Glomerular endothelial cell (primary cell): ENCODE measurements at regions not wholly inside any gene's neighbourhood (a gene's known extent, or its start where the extent isn't known, plus 50 kb on each side); places are given as distances from the start of the nearest gene placed in this dataset.
"Not testable (repeated sequence)": the region's sequence is repeated elsewhere in the genome, so short reads cannot be mapped to it uniquely, and the experiment has no call there.

ENCODE experiments used
- DNase-seq: peaks from one replicate; pipeline ENCODE4 v3.0.0-alpha.2; 2011; ENCODE audit warnings: low read depth, low spot score; ENCODE audit errors: extremely low read depth

- DNase-seq: no peak
These were observed 286.5 kb upstream of the MGAT5 start for GRCh38 chr2:133967326-133967725.

DNA sequence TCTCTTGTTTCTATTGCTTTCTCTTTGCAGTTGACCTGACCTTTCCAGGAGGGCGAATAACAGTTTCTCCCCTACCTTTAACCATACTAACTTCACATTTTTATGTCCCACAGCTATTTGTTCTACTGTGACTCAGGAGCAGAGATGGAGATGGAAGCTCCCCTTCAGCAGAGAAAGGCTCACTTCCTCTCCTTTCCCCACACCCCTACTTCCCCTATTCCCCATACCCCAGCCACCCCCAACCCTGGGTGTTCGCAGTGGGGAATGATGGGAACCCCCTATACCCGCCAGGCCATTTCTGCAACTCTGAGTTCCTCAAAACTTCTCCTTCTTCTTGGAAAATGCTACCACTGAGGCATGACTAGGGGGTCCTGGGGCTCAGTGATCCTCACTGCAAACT, 285.4 kb upstream of the MGAT5 start:
- DNase-seq: no peak

- DNase-seq: no peak
These were observed 283.2 kb upstream of the MGAT5 start for GRCh38 chr2:133970641-133971040.

DNA sequence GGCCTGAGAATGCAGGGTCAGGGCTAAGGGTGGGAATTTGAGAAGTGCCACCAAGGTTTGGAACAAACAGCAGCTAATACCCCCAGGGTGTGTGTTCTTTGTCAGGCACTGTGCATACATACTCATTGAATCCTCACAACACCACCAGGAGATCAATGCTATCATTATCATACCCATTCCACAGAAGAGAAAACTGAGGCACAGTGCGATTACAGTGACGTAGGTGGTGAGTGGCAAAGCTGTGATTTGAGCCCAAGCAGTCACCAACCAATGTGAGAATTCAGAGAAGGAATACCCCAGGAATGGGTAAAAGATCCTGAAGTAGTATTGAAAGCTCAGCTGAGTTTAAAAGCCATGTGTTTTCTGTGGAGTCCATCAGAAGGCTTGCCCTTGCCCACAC, 281.6 kb upstream of the MGAT5 start:
- DNase-seq: no peak

- no peak for DNase-seq
These were observed 281.1 kb upstream of the MGAT5 start for GRCh38 chr2:133972786-133973185.

GRCh38 chr2:133974353-133974752, 279.5 kb upstream of the MGAT5 start:
- DNase-seq: no peak

DNA sequence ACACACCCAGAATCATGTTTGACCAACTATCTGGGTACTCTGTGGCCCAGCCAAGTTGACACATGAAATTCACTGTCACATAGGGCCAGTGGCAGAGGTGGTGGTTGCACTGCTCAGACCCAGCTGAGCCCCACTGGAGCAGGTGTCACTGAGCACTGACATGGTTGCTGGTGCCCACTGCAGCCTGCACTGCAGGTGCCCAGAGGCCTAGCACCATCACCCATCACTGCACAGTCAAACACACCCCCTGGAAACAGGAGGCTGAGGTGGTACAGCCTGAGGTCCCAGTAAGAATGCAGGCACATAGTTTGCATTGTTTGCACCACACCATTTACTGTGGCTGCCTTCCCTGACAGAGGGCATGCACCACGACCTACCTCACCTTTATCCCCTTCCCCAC, 278.7 kb upstream of the MGAT5 start:
- DNase-seq: no peak

DNA sequence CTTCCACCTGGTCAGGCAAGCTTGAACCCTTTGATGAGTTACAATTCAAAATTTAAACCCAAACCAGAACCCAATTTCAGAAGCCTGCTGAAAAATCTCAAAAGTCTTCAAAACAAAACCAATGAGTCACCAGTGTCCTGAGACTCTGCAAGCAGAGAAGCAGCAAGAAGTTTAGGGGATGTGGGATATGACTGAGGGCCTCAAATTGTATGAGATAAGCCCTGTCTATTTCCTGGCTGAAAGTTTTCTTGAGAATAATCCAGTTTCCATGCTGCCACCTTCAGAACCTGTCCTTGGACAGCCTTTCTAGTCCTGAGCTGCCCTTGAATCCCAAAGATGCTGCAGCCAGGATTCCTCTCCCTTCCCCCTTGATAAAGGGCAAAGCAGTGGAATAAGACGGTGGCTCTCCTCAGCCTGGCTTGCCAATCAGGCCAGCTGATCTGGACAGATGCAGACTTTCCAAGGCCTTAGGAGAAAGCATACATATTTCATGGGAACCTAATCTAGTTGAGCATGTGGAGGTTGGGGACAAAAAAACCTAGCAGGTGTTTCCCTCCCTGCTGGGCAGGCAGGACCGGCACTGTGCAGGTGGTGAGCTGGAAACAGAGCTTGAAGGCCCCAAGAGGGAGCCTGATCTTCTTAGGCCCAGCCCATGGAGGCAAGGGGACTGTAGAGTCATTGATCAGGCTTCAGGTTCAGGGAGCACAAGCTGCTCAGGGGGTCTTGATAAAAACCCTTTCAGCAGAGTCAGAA, 278.0 kb upstream of the MGAT5 start:
- DNase-seq: no peak

- DNase-seq: no peak
These were observed 277.2 kb upstream of the MGAT5 start for GRCh38 chr2:133976659-133977058.

DNA sequence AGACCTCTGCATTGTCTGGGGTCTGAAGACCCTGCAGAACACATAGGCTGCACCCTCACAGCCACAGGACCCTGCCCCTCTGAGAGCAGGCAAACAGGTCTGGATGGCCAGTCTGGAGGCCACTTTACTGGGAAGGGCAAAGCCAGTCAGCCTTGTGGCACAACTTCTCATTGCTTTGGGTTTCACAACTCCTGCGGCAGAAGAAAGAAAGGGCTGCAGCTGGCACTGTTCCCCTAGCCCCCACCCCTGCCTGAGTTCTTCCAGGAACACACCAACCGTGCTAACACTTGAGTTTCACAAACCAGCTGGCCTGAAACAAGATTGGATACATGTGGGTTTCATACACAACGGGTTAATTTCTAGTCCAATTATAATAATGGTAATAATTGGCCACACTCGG, 276.5 kb upstream of the MGAT5 start:
- no peak for DNase-seq

- DNase-seq: no peak
These were observed 271.6 kb upstream of the MGAT5 start for GRCh38 chr2:133982256-133982655.

GRCh38 chr2:133985563-133985962, 268.3 kb upstream of the MGAT5 start:
- DNase-seq: no peak

DNA sequence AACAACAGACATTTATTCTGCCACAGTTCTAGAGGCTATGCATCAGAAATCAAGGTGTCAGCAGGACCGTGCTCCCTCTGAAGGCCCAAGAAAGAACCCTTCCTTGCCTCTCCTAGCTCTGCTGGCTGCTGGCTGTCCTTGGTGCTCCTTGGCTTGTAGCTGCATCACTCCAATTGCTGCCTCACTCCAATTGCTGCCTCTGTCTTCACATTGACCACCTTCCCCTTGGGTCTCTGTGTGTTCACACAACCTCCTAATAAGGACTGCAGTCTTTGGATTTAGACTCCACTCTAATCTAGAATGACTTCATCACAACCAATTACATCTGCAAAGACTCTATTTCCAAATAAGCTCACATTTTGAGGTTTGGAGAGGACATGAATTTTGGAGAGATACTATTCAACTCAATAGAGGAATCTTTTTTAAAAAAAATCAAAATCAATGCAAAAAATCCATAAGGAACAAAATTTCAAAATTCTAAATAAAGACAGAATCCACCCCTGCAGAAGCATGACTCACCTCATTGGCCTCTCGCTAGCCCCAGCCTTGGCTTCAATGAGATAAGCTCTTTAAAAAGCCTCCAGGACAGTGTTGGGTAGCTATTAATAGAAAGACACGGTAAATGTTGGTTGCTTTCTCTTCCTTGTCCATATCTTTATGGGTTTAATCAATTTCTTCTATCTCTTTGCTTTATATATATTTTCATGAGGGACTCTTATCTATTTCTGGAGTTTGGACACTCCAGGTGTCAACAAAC, 267.6 kb upstream of the MGAT5 start:
- DNase-seq: no peak

GRCh38 chr2:133986881-133987795, 266.7 kb upstream of the MGAT5 start:
- no peak for DNase-seq

GRCh38 chr2:133988316-133988891, 265.5 kb upstream of the MGAT5 start:
- DNase-seq: no peak

- DNase-seq: no peak
These were observed 262.2 kb upstream of the MGAT5 start for GRCh38 chr2:133991606-133992168.

DNA sequence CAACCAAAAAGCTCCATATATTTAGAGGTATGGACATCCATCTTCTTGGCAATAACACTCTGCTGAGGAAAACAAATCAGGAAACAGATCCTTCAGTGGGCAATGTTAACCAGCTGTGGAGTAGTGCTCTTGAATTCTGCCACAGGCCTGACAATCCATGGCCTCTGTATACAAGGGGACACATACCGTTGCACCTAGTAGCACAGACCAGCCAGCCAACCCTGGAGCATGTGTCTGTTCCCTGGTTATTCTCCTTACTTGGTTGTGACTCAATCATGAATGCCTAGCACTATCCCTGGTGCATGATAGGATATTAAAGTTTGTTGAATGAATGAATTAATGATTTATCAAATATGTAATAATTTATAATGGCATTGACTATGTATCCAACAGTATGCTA, 261.4 kb upstream of the MGAT5 start:
- DNase-seq: no peak

- DNase-seq: no peak
These were observed 260.7 kb upstream of the MGAT5 start for GRCh38 chr2:133993160-133993559.

GRCh38 chr2:133998726-133999125, 255.1 kb upstream of the MGAT5 start:
- DNase-seq: not testable (repeated sequence)

GRCh38 chr2:134002391-134002790, 251.5 kb upstream of the MGAT5 start:
- DNase-seq: no peak

DNA sequence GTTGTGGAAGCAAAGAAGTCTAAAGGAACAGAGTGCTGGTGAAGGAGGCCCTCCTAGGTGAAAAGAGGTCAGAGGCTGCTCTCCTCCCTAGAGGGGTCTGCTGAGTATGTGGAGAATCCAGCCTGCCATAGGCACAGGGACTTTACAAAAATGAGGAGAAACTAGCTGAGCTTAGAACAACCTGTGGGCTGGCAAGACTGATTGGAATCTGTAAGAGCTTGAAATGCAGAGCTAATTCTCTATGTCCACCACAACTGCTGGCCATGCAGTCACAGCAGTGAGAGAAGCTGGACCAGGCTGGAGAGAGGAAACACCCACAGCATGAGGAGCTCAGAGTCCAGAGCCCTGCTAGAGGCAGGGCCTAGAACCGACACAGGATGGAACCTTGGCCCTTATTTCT, 251.0 kb upstream of the MGAT5 start:
- DNase-seq: no peak
